ENCODE measurements at regions not wholly inside any gene's neighbourhood (a gene's known extent, or its start where the extent isn't known, plus 50 kb on each side); places are given as distances from the start of the nearest gene placed in this dataset.

DNA sequence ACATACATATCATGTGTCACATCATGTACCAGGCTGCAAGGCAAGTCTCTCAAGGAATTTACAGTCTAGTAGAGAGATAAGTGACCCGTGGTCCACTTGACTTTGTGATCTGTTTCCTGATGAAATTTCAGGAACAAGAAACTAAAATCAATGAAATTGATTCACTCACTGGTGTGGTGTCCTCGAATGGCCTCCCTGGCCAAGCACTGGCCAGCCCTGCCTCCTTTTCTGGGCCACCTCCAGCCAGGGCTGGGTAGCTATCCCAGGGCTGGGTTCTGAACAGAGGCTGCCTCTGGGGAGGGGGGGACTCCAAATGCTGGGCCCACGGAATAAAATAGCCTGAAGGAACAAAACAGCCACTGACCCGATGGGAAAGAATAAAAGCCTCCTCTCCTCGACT lies 182.2 kb downstream of the HERPUD2 start:
- Mint-ChIP-seq H3K36me3 (ENCODE audit: low read depth) (no peaks in the 10 kb centered on the region), H3K27ac (no peak overlapping the region), H3K4me1 (ENCODE audit: low read depth) (no peaks in the 10 kb centered on the region)

GRCh38 chr7:35508623-35509400 lies 186.1 kb downstream of the HERPUD2 start:
- H3K4me1 Mint-ChIP-seq (ENCODE audit: low read depth): no peaks in the 10 kb centered on the region
- no peaks in the 10 kb centered on the region for H3K9me3 Mint-ChIP-seq
- peaks cover 15% of the 10 kb centered on the region for H3K27me3 Mint-ChIP-seq (ENCODE audit: insufficient read depth)
- no peak overlapping the region for H3K4me3 Mint-ChIP-seq
- no peak for DNase-seq
- no peak; the same call in 1 of the 2 replicates for TF ChIP-seq CTCF (IDR thresholded peaks at IDR 0.05)
- H3K27ac Mint-ChIP-seq: no peak overlapping the region
- H3K36me3 Mint-ChIP-seq (ENCODE audit: low read depth): no peaks in the 10 kb centered on the region

More for the DNA sequence above, 182.2 kb downstream of the HERPUD2 start:
- peaks cover 13% of the 10 kb centered on the region for H3K27me3 Mint-ChIP-seq (ENCODE audit: insufficient read depth)
- H3K9me3 Mint-ChIP-seq: no peaks in the 10 kb centered on the region
- no peak for DNase-seq
- TF ChIP-seq CTCF (IDR thresholded peaks at IDR 0.05): no peak
- H3K4me3 Mint-ChIP-seq: no peak overlapping the region

- Mint-ChIP-seq H3K27ac (no peak overlapping the region), H3K9me3 (no peaks in the 10 kb centered on the region), H3K27me3 (ENCODE audit: insufficient read depth) (peaks cover 11% of the 10 kb centered on the region), H3K36me3 (ENCODE audit: low read depth) (no peaks in the 10 kb centered on the region), H3K4me3 (no peak overlapping the region), H3K4me1 (ENCODE audit: low read depth) (no peaks in the 10 kb centered on the region)
- no peak for TF ChIP-seq CTCF (IDR thresholded peaks at IDR 0.05)
- DNase-seq: no peak
Measured at GRCh38 chr7:35505066-35505465, 189.9 kb downstream of the HERPUD2 start.

- Mint-ChIP-seq H3K9me3 (no peaks in the 10 kb centered on the region), H3K4me1 (ENCODE audit: low read depth) (no peaks in the 10 kb centered on the region), H3K4me3 (no peak overlapping the region), H3K27ac (no peak overlapping the region), H3K27me3 (ENCODE audit: insufficient read depth) (peaks cover 16% of the 10 kb centered on the region), H3K36me3 (ENCODE audit: low read depth) (no peaks in the 10 kb centered on the region)
- no peak for DNase-seq
- TF ChIP-seq CTCF (IDR thresholded peaks at IDR 0.05): no peak
Measured at GRCh38 chr7:35504365-35504764, 190.6 kb downstream of the HERPUD2 start.

- Mint-ChIP-seq H3K36me3 (ENCODE audit: low read depth) (no peaks in the 10 kb centered on the region), H3K27me3 (ENCODE audit: insufficient read depth) (peaks cover 17% of the 10 kb centered on the region; the same call in 1 of the 2 replicates), H3K9me3 (no peaks in the 10 kb centered on the region), H3K4me3 (no peak overlapping the region), H3K4me1 (ENCODE audit: low read depth) (no peaks in the 10 kb centered on the region), H3K27ac (no peak overlapping the region)
- no peak for DNase-seq
- TF ChIP-seq CTCF (IDR thresholded peaks at IDR 0.05): no peak
Measured at GRCh38 chr7:35501681-35502080, 193.3 kb downstream of the HERPUD2 start.

Data from HFFc6 (cell line).